ENCODE measurements at regions not wholly inside any gene's neighbourhood (a gene's known extent, or its start where the extent isn't known, plus 50 kb on each side); places are given as distances from the start of the nearest gene placed in this dataset.

GRCh38 chr12:67450441-67450840, 181.3 kb downstream of the CAND1 start:
- Histone ChIP-seq H3K36me3 (ENCODE audit: control insufficient read depth, insufficient read depth, low read length) (no peaks in the 10 kb centered on the region), H3K4me1 (ENCODE audit: control insufficient read depth, low read depth, low read length) (no peaks in the 10 kb centered on the region), H2AK5ac (ENCODE audit: low read length) (no peak overlapping the region), H3K4me2 (ENCODE audit: low read length) (no peak overlapping the region), H4K5ac (ENCODE audit: low read length) (no peak overlapping the region), H2BK5ac (ENCODE audit: low read length) (no peak overlapping the region), H3K4ac (ENCODE audit: low read depth, low read length) (no peak overlapping the region), H4K8ac (ENCODE audit: low read depth, low read length) (no peak overlapping the region), H2BK120ac (ENCODE audit: low read depth, low read length) (no peak overlapping the region), H2BK15ac (replicated peaks; ENCODE audit: low read depth) (no peak overlapping the region), H3K27ac (ENCODE audit: low read depth, low read length) (no peak overlapping the region), H3K23ac (ENCODE audit: low read length) (no peak overlapping the region), H3K56ac (ENCODE audit: low read length) (no peak overlapping the region), H3K18ac (ENCODE audit: low read length) (no peak overlapping the region), H3K79me2 (ENCODE audit: control insufficient read depth, insufficient read depth, low read length) (no peaks in the 10 kb centered on the region), H3K9ac (ENCODE audit: low read length) (no peak overlapping the region), H3K79me1 (ENCODE audit: low read length) (no peaks in the 10 kb centered on the region), H3K4me3 (ENCODE audit: low read length) (no peak overlapping the region), H3K27me3 (ENCODE audit: insufficient read depth, low read length, poor library complexity) (no peaks in the 10 kb centered on the region)
- no CpG with 5 or more reads among the region's 4 CpGs for WGBS (ENCODE audit: extremely low coverage, insufficient coverage, low lambda C conversion rate)
- DNase-seq, result no peak

- Histone ChIP-seq H2BK120ac (ENCODE audit: low read depth, low read length) (no peak overlapping the region), H2BK15ac (replicated peaks; ENCODE audit: low read depth) (no peak overlapping the region), H3K4me3 (ENCODE audit: low read length) (no peak overlapping the region), H4K8ac (ENCODE audit: low read depth, low read length) (no peak overlapping the region), H3K27ac (ENCODE audit: low read depth, low read length) (no peak overlapping the region), H3K36me3 (ENCODE audit: control insufficient read depth, insufficient read depth, low read length) (no peaks in the 10 kb centered on the region), H2AK5ac (ENCODE audit: low read length) (no peak overlapping the region), H3K9ac (ENCODE audit: low read length) (no peak overlapping the region), H3K4me2 (ENCODE audit: low read length) (no peak overlapping the region), H3K56ac (ENCODE audit: low read length) (no peak overlapping the region), H4K5ac (ENCODE audit: low read length) (no peak overlapping the region), H3K4me1 (ENCODE audit: control insufficient read depth, low read depth, low read length) (no peaks in the 10 kb centered on the region), H3K79me1 (ENCODE audit: low read length) (no peaks in the 10 kb centered on the region), H3K18ac (ENCODE audit: low read length) (no peak overlapping the region), H3K27me3 (ENCODE audit: insufficient read depth, low read length, poor library complexity) (no peaks in the 10 kb centered on the region), H3K79me2 (ENCODE audit: control insufficient read depth, insufficient read depth, low read length) (no peaks in the 10 kb centered on the region), H3K23ac (ENCODE audit: low read length) (no peak overlapping the region), H3K4ac (ENCODE audit: low read depth, low read length) (no peak overlapping the region), H2BK5ac (ENCODE audit: low read length) (no peak overlapping the region)
- WGBS (ENCODE audit: extremely low coverage, insufficient coverage, low lambda C conversion rate), result no CpG with 5 or more reads among the region's 4 CpGs
- DNase-seq, result no peak
Measured at GRCh38 chr12:67451206-67451605, 182.0 kb downstream of the CAND1 start.

GRCh38 chr12:67452119-67452805, 183.1 kb downstream of the CAND1 start:
- no peak overlapping the region for H3K4me3 ChIP-seq (ENCODE audit: low read length)
- no peak overlapping the region for H4K5ac ChIP-seq (ENCODE audit: low read length)
- H2BK5ac ChIP-seq (ENCODE audit: low read length), result no peak overlapping the region
- H2BK15ac ChIP-seq (replicated peaks; ENCODE audit: low read depth), result no peak overlapping the region
- H4K8ac ChIP-seq (ENCODE audit: low read depth, low read length), result no peak overlapping the region
- no peaks in the 10 kb centered on the region for H3K27me3 ChIP-seq (ENCODE audit: insufficient read depth, low read length, poor library complexity)
- no peaks in the 10 kb centered on the region for H3K79me1 ChIP-seq (ENCODE audit: low read length)
- H3K4me2 ChIP-seq (ENCODE audit: low read length), result no peak overlapping the region
- no CpG with 5 or more reads among the region's 7 CpGs for WGBS (ENCODE audit: extremely low coverage, insufficient coverage, low lambda C conversion rate)
- H3K9ac ChIP-seq (ENCODE audit: low read length), result no peak overlapping the region
- H3K56ac ChIP-seq (ENCODE audit: low read length), result no peak overlapping the region
- H3K4ac ChIP-seq (ENCODE audit: low read depth, low read length), result no peak overlapping the region
- H3K36me3 ChIP-seq (ENCODE audit: control insufficient read depth, insufficient read depth, low read length), result no peaks in the 10 kb centered on the region
- no peak overlapping the region for H2AK5ac ChIP-seq (ENCODE audit: low read length)
- no peak overlapping the region for H3K27ac ChIP-seq (ENCODE audit: low read depth, low read length)
- H3K18ac ChIP-seq (ENCODE audit: low read length), result no peak overlapping the region
- H3K23ac ChIP-seq (ENCODE audit: low read length), result no peak overlapping the region
- no peak for DNase-seq
- H3K79me2 ChIP-seq (ENCODE audit: control insufficient read depth, insufficient read depth, low read length), result no peaks in the 10 kb centered on the region
- no peaks in the 10 kb centered on the region for H3K4me1 ChIP-seq (ENCODE audit: control insufficient read depth, low read depth, low read length)
- no peak overlapping the region for H2BK120ac ChIP-seq (ENCODE audit: low read depth, low read length)

GRCh38 chr12:67453191-67453590, 184.0 kb downstream of the CAND1 start:
- Histone ChIP-seq H4K8ac (ENCODE audit: low read depth, low read length) (no peak overlapping the region), H3K56ac (ENCODE audit: low read length) (no peak overlapping the region), H2BK15ac (replicated peaks; ENCODE audit: low read depth) (no peak overlapping the region), H3K79me1 (ENCODE audit: low read length) (no peaks in the 10 kb centered on the region), H2BK120ac (ENCODE audit: low read depth, low read length) (no peak overlapping the region), H3K4me3 (ENCODE audit: low read length) (no peak overlapping the region), H3K23ac (ENCODE audit: low read length) (no peak overlapping the region), H3K36me3 (ENCODE audit: control insufficient read depth, insufficient read depth, low read length) (no peaks in the 10 kb centered on the region), H3K4ac (ENCODE audit: low read depth, low read length) (no peak overlapping the region), H3K18ac (ENCODE audit: low read length) (no peak overlapping the region), H3K27ac (ENCODE audit: low read depth, low read length) (no peak overlapping the region), H3K9ac (ENCODE audit: low read length) (no peak overlapping the region), H3K4me2 (ENCODE audit: low read length) (no peak overlapping the region), H3K79me2 (ENCODE audit: control insufficient read depth, insufficient read depth, low read length) (no peaks in the 10 kb centered on the region), H3K4me1 (ENCODE audit: control insufficient read depth, low read depth, low read length) (no peaks in the 10 kb centered on the region), H2BK5ac (ENCODE audit: low read length) (no peak overlapping the region), H3K27me3 (ENCODE audit: insufficient read depth, low read length, poor library complexity) (no peaks in the 10 kb centered on the region), H4K5ac (ENCODE audit: low read length) (no peak overlapping the region), H2AK5ac (ENCODE audit: low read length) (no peak overlapping the region)
- DNase-seq, result no peak
- WGBS (ENCODE audit: extremely low coverage, insufficient coverage, low lambda C conversion rate), result no CpG with 5 or more reads among the region's 3 CpGs

- no peak overlapping the region for H2BK5ac ChIP-seq (ENCODE audit: low read length)
- no peak overlapping the region for H3K27ac ChIP-seq (ENCODE audit: low read depth, low read length)
- H4K8ac ChIP-seq (ENCODE audit: low read depth, low read length), result no peak overlapping the region
- H2AK5ac ChIP-seq (ENCODE audit: low read length), result no peak overlapping the region
- no peaks in the 10 kb centered on the region for H3K79me2 ChIP-seq (ENCODE audit: control insufficient read depth, insufficient read depth, low read length)
- no peak overlapping the region for H3K9ac ChIP-seq (ENCODE audit: low read length)
- no peaks in the 10 kb centered on the region for H3K4me1 ChIP-seq (ENCODE audit: control insufficient read depth, low read depth, low read length)
- no peaks in the 10 kb centered on the region for H3K36me3 ChIP-seq (ENCODE audit: control insufficient read depth, insufficient read depth, low read length)
- H4K5ac ChIP-seq (ENCODE audit: low read length), result no peak overlapping the region
- no peak overlapping the region for H3K4me3 ChIP-seq (ENCODE audit: low read length)
- H3K4ac ChIP-seq (ENCODE audit: low read depth, low read length), result no peak overlapping the region
- H3K27me3 ChIP-seq (ENCODE audit: insufficient read depth, low read length, poor library complexity), result no peaks in the 10 kb centered on the region
- H3K56ac ChIP-seq (ENCODE audit: low read length), result no peak overlapping the region
- WGBS (ENCODE audit: extremely low coverage, insufficient coverage, low lambda C conversion rate), result no CpG with 5 or more reads among the region's 6 CpGs
- H2BK120ac ChIP-seq (ENCODE audit: low read depth, low read length), result no peak overlapping the region
- no peak overlapping the region for H3K23ac ChIP-seq (ENCODE audit: low read length)
- no peak overlapping the region for H2BK15ac ChIP-seq (replicated peaks; ENCODE audit: low read depth)
- H3K18ac ChIP-seq (ENCODE audit: low read length), result no peak overlapping the region
- no peak overlapping the region for H3K4me2 ChIP-seq (ENCODE audit: low read length)
- no peak for DNase-seq
- H3K79me1 ChIP-seq (ENCODE audit: low read length), result no peaks in the 10 kb centered on the region
Measured at GRCh38 chr12:67455236-67455635, 186.1 kb downstream of the CAND1 start.

GRCh38 chr12:67456431-67456901, 187.3 kb downstream of the CAND1 start:
- Histone ChIP-seq H2BK120ac (ENCODE audit: low read depth, low read length) (no peak overlapping the region), H3K23ac (ENCODE audit: low read length) (no peak overlapping the region), H3K4me3 (ENCODE audit: low read length) (no peak overlapping the region), H2AK5ac (ENCODE audit: low read length) (no peak overlapping the region), H3K56ac (ENCODE audit: low read length) (no peak overlapping the region), H2BK5ac (ENCODE audit: low read length) (no peak overlapping the region), H4K8ac (ENCODE audit: low read depth, low read length) (no peak overlapping the region), H3K27ac (ENCODE audit: low read depth, low read length) (no peak overlapping the region), H3K79me2 (ENCODE audit: control insufficient read depth, insufficient read depth, low read length) (no peaks in the 10 kb centered on the region), H3K36me3 (ENCODE audit: control insufficient read depth, insufficient read depth, low read length) (no peaks in the 10 kb centered on the region), H3K27me3 (ENCODE audit: insufficient read depth, low read length, poor library complexity) (no peaks in the 10 kb centered on the region), H3K79me1 (ENCODE audit: low read length) (no peaks in the 10 kb centered on the region), H3K4me1 (ENCODE audit: control insufficient read depth, low read depth, low read length) (no peaks in the 10 kb centered on the region), H3K18ac (ENCODE audit: low read length) (no peak overlapping the region), H4K5ac (ENCODE audit: low read length) (no peak overlapping the region), H3K9ac (ENCODE audit: low read length) (no peak overlapping the region), H2BK15ac (replicated peaks; ENCODE audit: low read depth) (no peak overlapping the region), H3K4ac (ENCODE audit: low read depth, low read length) (no peak overlapping the region), H3K4me2 (ENCODE audit: low read length) (no peak overlapping the region)
- DNase-seq, result no peak
- WGBS (ENCODE audit: extremely low coverage, insufficient coverage, low lambda C conversion rate), result no CpG with 5 or more reads among the region's 3 CpGs

All from mesendoderm (in vitro differentiated cells).